ENCODE measurements at regions not wholly inside any gene's neighbourhood (a gene's known extent, or its start where the extent isn't known, plus 50 kb on each side); places are given as distances from the start of the nearest gene placed in this dataset.

GRCh38 chr1:223037845-223038244, 105.2 kb downstream of the TLR5 start:
- TF ChIP-seq, protein P1, sequence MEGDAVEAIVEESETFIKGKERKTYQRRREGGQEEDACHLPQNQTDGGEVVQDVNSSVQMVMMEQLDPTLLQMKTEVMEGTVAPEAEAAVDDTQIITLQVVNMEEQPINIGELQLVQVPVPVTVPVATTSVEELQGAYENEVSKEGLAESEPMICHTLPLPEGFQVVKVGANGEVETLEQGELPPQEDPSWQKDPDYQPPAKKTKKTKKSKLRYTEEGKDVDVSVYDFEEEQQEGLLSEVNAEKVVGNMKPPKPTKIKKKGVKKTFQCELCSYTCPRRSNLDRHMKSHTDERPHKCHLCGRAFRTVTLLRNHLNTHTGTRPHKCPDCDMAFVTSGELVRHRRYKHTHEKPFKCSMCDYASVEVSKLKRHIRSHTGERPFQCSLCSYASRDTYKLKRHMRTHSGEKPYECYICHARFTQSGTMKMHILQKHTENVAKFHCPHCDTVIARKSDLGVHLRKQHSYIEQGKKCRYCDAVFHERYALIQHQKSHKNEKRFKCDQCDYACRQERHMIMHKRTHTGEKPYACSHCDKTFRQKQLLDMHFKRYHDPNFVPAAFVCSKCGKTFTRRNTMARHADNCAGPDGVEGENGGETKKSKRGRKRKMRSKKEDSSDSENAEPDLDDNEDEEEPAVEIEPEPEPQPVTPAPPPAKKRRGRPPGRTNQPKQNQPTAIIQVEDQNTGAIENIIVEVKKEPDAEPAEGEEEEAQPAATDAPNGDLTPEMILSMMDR (IDR thresholded peaks at IDR 0.05), result no peak
- TF ChIP-seq EP300 (IDR thresholded peaks at IDR 0.05) (no peak), POLR2A (IDR thresholded peaks at IDR 0.05) (no peak), POLR2AphosphoS5 (IDR thresholded peaks at IDR 0.05) (no peak)

Measured in suprapubic skin (tissue), 4 donors.